ENCODE measurements at regions not wholly inside any gene's neighbourhood (a gene's known extent, or its start where the extent isn't known, plus 50 kb on each side); places are given as distances from the start of the nearest gene placed in this dataset.

GRCh38 chr7:58316-58715 is 134.1 kb upstream of the FAM20C start:
- H3K23ac ChIP-seq (ENCODE audit: insufficient read length), result no peak overlapping the region
- no peaks in the 10 kb centered on the region for H3K79me1 ChIP-seq (ENCODE audit: low read depth, low read length)
- H3K18ac ChIP-seq (ENCODE audit: extremely low read depth, low read length), result no peak overlapping the region; the same call in 1 of the 2 replicates
- no peak overlapping the region for H2BK20ac ChIP-seq (ENCODE audit: low read length)
- CTCF ChIA-PET (ENCODE audit: partially characterized antibody), result interaction anchor here (0.5 to 4.4 kb wide), 12 partner anchors 10 to 208 kb away, joined by 3 to 26 read pairs (median 5); no protein-coding TSS in a partner anchor
- H4K8ac ChIP-seq (ENCODE audit: extremely low read depth, insufficient read depth, low read length), result no peak overlapping the region
- FAIRE-seq (no peak), DNase-seq (ENCODE audit: low read depth in 1 of 2, low spot score in 2 of 2) (no peak)
- H2BK120ac ChIP-seq (replicated peaks; ENCODE audit: low read depth, low read length), result no peak overlapping the region
- H2BK12ac ChIP-seq (ENCODE audit: low read depth, low read length), result peak overlapping the region; percentile 45; the same call in 1 of the 2 replicates
- no peak overlapping the region for H3K4ac ChIP-seq (replicated peaks; ENCODE audit: insufficient read length, low read depth, low read length)
- H2BK15ac ChIP-seq (ENCODE audit: low read length), result peak overlapping the region; percentile 97
- no peak overlapping the region for H2AFZ ChIP-seq (ENCODE audit: low read length)
- H3K4me1 ChIP-seq (replicated peaks in 1 of 4; ENCODE audit: control insufficient read depth in 3 of 4, insufficient read depth in 4 of 4, low read length in 3 of 4), result peaks cover 0 to 17% (median 10%) of the 10 kb centered on the region in 4 experiments; a peak in 6 of 7 replicates
- no peaks in the 10 kb centered on the region for H3K79me2 ChIP-seq (ENCODE audit: control insufficient read depth in 1 of 2, insufficient read depth in 2 of 2, low read length in 2 of 2)
- no peak overlapping the region for H3K9ac ChIP-seq (replicated peaks in 1 of 4; ENCODE audit: extremely low read depth in 1 of 4, low read depth in 3 of 4, low read length in 3 of 4)
- no peak overlapping the region for H4K5ac ChIP-seq (ENCODE audit: insufficient read length, low read depth, low read length)
- no peak overlapping the region for H3K4me3 ChIP-seq (ENCODE audit: extremely low read depth in 1 of 4, insufficient read depth in 2 of 4, low read depth in 3 of 4, low read length in 4 of 4)
- no peaks in the 10 kb centered on the region; a peak in 1 of 4 replicates for H3K9me3 ChIP-seq (ENCODE audit: insufficient read depth in 2 of 2, low read depth in 1 of 2, low read length in 1 of 2)
- no peak overlapping the region for H3K27ac ChIP-seq (ENCODE audit: low read depth, low read length)
- H3K27me3 ChIP-seq (replicated peaks in 1 of 4; ENCODE audit: control insufficient read depth in 3 of 4, extremely low read depth in 1 of 4, insufficient read depth in 3 of 4, low read length in 3 of 4), result no peaks in the 10 kb centered on the region
- WGBS, 2 experiments (ENCODE audit: extremely low coverage in 1 of 2, insufficient coverage in 1 of 2, insufficient read length in 1 of 2, insufficient replicate concordance in 2 of 2, low coverage in 1 of 2, low lambda C conversion rate in 2 of 2, missing lambda C conversion rate in 1 of 2), result 89% methylated on average over 7 of the region's 7 CpGs; no CpG with 5 or more reads in 1 of the 2 experiments
- no peak overlapping the region for H3K56ac ChIP-seq (replicated peaks; ENCODE audit: insufficient read length, low read depth, low read length)
- no peaks in the 10 kb centered on the region; the same call in 1 of the 2 replicates for H3K23me2 ChIP-seq (ENCODE audit: low read depth, low read length)
- H4K91ac ChIP-seq (replicated peaks; ENCODE audit: insufficient read length, low read length), result no peak overlapping the region
- H3K14ac ChIP-seq (ENCODE audit: insufficient read length), result no peak overlapping the region
- no peaks in the 10 kb centered on the region for H4K20me1 ChIP-seq (replicated peaks in 1 of 2; ENCODE audit: control insufficient read depth in 1 of 2, insufficient read depth in 2 of 2, low read length in 2 of 2)
- peak overlapping the region; percentile 19; the same call in 1 of the 2 replicates for H2AK5ac ChIP-seq (ENCODE audit: low read depth, low read length)
- POLR2A ChIA-PET (ENCODE audit: partially characterized antibody), result interaction anchor here (0.9 to 2.3 kb wide), 2 partner anchors 9 to 38 kb away, joined by 3 to 9 read pairs; no protein-coding TSS in a partner anchor
- H3K36me3 ChIP-seq (ENCODE audit: control insufficient read depth in 2 of 4, insufficient read depth in 4 of 4, low read length in 3 of 4), result no peaks in the 10 kb centered on the region
- H3K4me2 ChIP-seq (ENCODE audit: insufficient read depth in 1 of 2, low read depth in 2 of 2, low read length in 2 of 2), result no peak overlapping the region
- no peak overlapping the region for H2BK5ac ChIP-seq (ENCODE audit: low read depth, low read length)
- TF ChIP-seq SP4 (IDR thresholded peaks at IDR 0.05; ENCODE audit: low read length), result no peak
- TF ChIP-seq POU5F1 (IDR thresholded peaks at IDR 0.05; ENCODE audit: low read depth, low read length), result no peak
- no peak for TF ChIP-seq ATF2 (IDR thresholded peaks at IDR 0.05; ENCODE audit: low read length)
- TF ChIP-seq POLR2A (IDR thresholded peaks at IDR 0.05; ENCODE audit: control extremely low read depth in 1 of 2, low read depth in 2 of 2, low read length in 2 of 2), result no peak
- TF ChIP-seq CHD1 (IDR thresholded peaks at IDR 0.05; ENCODE audit: low read depth, low read length), result no peak
- TF ChIP-seq POLR2AphosphoS5 (IDR thresholded peaks at IDR 0.05; ENCODE audit: low read depth, low read length), result no peak
- no peak for TF ChIP-seq CREB1 (IDR thresholded peaks at IDR 0.05)
- TF ChIP-seq HDAC2 (IDR thresholded peaks at IDR 0.05; ENCODE audit: borderline replicate concordance in 1 of 2, low read depth in 2 of 2, low read length in 2 of 2), result no peak
- no peak for TF ChIP-seq ZNF274 (IDR thresholded peaks at IDR 0.05; ENCODE audit: borderline replicate concordance, extremely low read depth, low read length)
- TF ChIP-seq PHF8 (conservative IDR thresholded peaks at IDR 0.05; ENCODE audit: low read depth, low read length), result no peak
- TF ChIP-seq KDM5A (IDR thresholded peaks at IDR 0.05; ENCODE audit: low read length), result no peak
- TF ChIP-seq RXRA (IDR thresholded peaks at IDR 0.05; ENCODE audit: insufficient read depth, low read depth, low read length), result no peak
- no peak for TF ChIP-seq RFX5 (IDR thresholded peaks at IDR 0.05; ENCODE audit: borderline replicate concordance, low read depth, low read length)

All from H1 (cell line).